ENCODE measurements at regions not wholly inside any gene's neighbourhood (a gene's known extent, or its start where the extent isn't known, plus 50 kb on each side); places are given as distances from the start of the nearest gene placed in this dataset.

GRCh38 chr12:61911113-61911512 is 349.1 kb upstream of the USP15 start:
- no peak overlapping the region for H3K4me3 ChIP-seq (ENCODE audit: low read length)
- no peaks in the 10 kb centered on the region for H3K4me1 ChIP-seq (ENCODE audit: control insufficient read depth, insufficient read depth, low read length)
- H3K36me3 ChIP-seq (ENCODE audit: control insufficient read depth, insufficient read depth, low read length): no peaks in the 10 kb centered on the region
- no peaks in the 10 kb centered on the region for H3K27me3 ChIP-seq (ENCODE audit: control insufficient read depth, insufficient read depth, low read length)
- no peaks in the 10 kb centered on the region for H3K9me3 ChIP-seq (ENCODE audit: control insufficient read depth, insufficient read depth, low read length)
- H3K27ac ChIP-seq (ENCODE audit: low read length): no peak overlapping the region
- WGBS (ENCODE audit: insufficient coverage, insufficient read length): no CpG with 5 or more reads among the region's 2 CpGs
- no peak for DNase-seq (ENCODE audit: low read depth, low spot score)

DNA sequence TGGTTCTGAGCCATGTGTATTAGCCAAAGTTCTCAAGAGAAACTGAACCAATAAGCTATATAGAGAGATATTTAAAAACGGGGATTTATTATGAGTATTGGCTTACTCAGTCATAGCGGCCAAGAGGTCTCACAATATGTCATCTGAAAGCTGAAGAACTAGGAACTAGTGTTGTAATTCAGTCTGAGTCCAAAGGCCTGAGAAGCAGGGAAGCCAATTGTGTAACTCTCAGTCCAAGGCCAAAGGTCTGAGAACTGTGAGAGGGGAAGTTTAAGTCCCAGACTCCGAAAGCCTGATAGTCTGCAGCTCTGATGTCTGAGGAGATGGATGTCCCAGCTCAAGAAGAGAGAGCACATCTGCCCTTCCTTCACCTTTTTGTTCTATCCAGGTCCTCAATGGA is 344.8 kb upstream of the USP15 start:
- H3K27ac ChIP-seq (ENCODE audit: low read length): no peak overlapping the region
- H3K9me3 ChIP-seq (ENCODE audit: control insufficient read depth, insufficient read depth, low read length): no peaks in the 10 kb centered on the region
- no peak for DNase-seq (ENCODE audit: low read depth, low spot score)
- H3K36me3 ChIP-seq (ENCODE audit: control insufficient read depth, insufficient read depth, low read length): no peaks in the 10 kb centered on the region
- no peaks in the 10 kb centered on the region for H3K4me1 ChIP-seq (ENCODE audit: control insufficient read depth, insufficient read depth, low read length)
- no CpG with 5 or more reads among the region's 3 CpGs for WGBS (ENCODE audit: insufficient coverage, insufficient read length)
- no peaks in the 10 kb centered on the region for H3K27me3 ChIP-seq (ENCODE audit: control insufficient read depth, insufficient read depth, low read length)
- no peak overlapping the region for H3K4me3 ChIP-seq (ENCODE audit: low read length)

- no CpG with 5 or more reads among the region's 1 CpG for WGBS (ENCODE audit: insufficient coverage, insufficient read length)
- DNase-seq (ENCODE audit: low read depth, low spot score): no peak
- no peak overlapping the region for H3K4me3 ChIP-seq (ENCODE audit: low read length)
Observed at GRCh38 chr12:61916831-61917230, 343.4 kb upstream of the USP15 start.

GRCh38 chr12:61919686-61920085 is 340.5 kb upstream of the USP15 start:
- no CpG with 5 or more reads among the region's 1 CpG for WGBS (ENCODE audit: insufficient coverage, insufficient read length)
- H3K27ac ChIP-seq (ENCODE audit: low read length): no peak overlapping the region
- H3K27me3 ChIP-seq (ENCODE audit: control insufficient read depth, insufficient read depth, low read length): no peaks in the 10 kb centered on the region
- no peak overlapping the region for H3K4me3 ChIP-seq (ENCODE audit: low read length)
- no peak for DNase-seq (ENCODE audit: low read depth, low spot score)
- H3K9me3 ChIP-seq (ENCODE audit: control insufficient read depth, insufficient read depth, low read length): no peaks in the 10 kb centered on the region
- H3K36me3 ChIP-seq (ENCODE audit: control insufficient read depth, insufficient read depth, low read length): no peaks in the 10 kb centered on the region
- no peaks in the 10 kb centered on the region for H3K4me1 ChIP-seq (ENCODE audit: control insufficient read depth, insufficient read depth, low read length)

More at GRCh38 chr12:61916831-61917230, 343.4 kb upstream of the USP15 start:
- no peak overlapping the region for H3K27ac ChIP-seq (ENCODE audit: low read length)
- no peaks in the 10 kb centered on the region for H3K4me1 ChIP-seq (ENCODE audit: control insufficient read depth, insufficient read depth, low read length)
- H3K9me3 ChIP-seq (ENCODE audit: control insufficient read depth, insufficient read depth, low read length): no peaks in the 10 kb centered on the region
- no peaks in the 10 kb centered on the region for H3K27me3 ChIP-seq (ENCODE audit: control insufficient read depth, insufficient read depth, low read length)
- no peaks in the 10 kb centered on the region for H3K36me3 ChIP-seq (ENCODE audit: control insufficient read depth, insufficient read depth, low read length)

- no peak overlapping the region for H3K4me3 ChIP-seq (ENCODE audit: low read length)
- H3K36me3 ChIP-seq (ENCODE audit: control insufficient read depth, insufficient read depth, low read length): no peaks in the 10 kb centered on the region
- no peaks in the 10 kb centered on the region for H3K27me3 ChIP-seq (ENCODE audit: control insufficient read depth, insufficient read depth, low read length)
- no peaks in the 10 kb centered on the region for H3K9me3 ChIP-seq (ENCODE audit: control insufficient read depth, insufficient read depth, low read length)
- no peak overlapping the region for H3K27ac ChIP-seq (ENCODE audit: low read length)
- DNase-seq (ENCODE audit: low read depth, low spot score): no peak
- WGBS (ENCODE audit: insufficient coverage, insufficient read length): no CpG with 5 or more reads among the region's 1 CpG
- H3K4me1 ChIP-seq (ENCODE audit: control insufficient read depth, insufficient read depth, low read length): no peaks in the 10 kb centered on the region
Observed at GRCh38 chr12:61920230-61920629, 340.0 kb upstream of the USP15 start.

DNA sequence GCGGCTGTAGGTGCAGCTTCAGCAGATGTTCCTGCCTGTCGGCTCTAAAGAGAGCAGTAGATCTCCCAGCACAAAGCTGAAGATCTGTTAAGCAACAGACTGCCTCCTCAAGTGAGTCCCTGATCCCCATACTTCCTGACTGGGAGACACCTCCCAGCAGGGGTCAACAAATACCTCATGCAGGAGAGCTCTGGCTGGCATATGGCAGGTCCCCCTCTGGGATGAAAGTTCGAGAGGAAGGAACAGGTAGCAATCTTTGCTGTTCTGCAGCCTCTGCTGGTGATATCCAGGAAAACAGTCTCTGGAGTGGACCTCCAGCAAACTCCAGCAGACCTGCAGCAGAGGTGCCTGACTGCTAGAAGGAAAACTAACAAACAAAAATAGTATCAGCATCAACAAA is 337.1 kb upstream of the USP15 start:
- Histone ChIP-seq H3K27me3 (ENCODE audit: control insufficient read depth, insufficient read depth, low read length) (no peaks in the 10 kb centered on the region), H3K27ac (ENCODE audit: low read length) (no peak overlapping the region), H3K36me3 (ENCODE audit: control insufficient read depth, insufficient read depth, low read length) (no peaks in the 10 kb centered on the region), H3K9me3 (ENCODE audit: control insufficient read depth, insufficient read depth, low read length) (no peaks in the 10 kb centered on the region), H3K4me1 (ENCODE audit: control insufficient read depth, insufficient read depth, low read length) (no peaks in the 10 kb centered on the region), H3K4me3 (ENCODE audit: low read length) (no peak overlapping the region)
- no peak for DNase-seq (ENCODE audit: low read depth, low spot score)
- WGBS (ENCODE audit: insufficient coverage, insufficient read length): no CpG with 5 or more reads among the region's 3 CpGs

- no peak overlapping the region for H3K27ac ChIP-seq (ENCODE audit: low read length)
Observed at GRCh38 chr12:61934564-61934963, 325.6 kb upstream of the USP15 start.

DNA sequence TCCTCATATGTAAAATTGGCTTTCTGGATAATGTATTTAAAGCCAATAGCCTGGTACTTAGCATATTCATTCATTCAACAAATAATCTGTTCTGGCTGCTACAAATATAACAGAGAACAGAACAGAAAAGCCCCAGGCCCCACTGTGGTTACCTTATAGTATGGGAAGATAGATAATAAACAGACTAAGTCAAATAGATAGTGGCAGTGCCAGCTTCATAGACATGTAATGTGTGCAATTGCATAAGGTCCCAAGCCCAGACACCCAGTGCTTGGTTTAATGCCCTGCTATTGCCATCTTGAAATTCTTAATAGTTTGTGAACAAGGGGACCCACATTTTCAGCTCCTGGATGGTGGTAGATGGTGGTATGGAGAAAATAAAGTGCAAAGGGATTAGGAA is 320.2 kb upstream of the USP15 start:
- Histone ChIP-seq H3K4me3 (ENCODE audit: low read length) (no peak overlapping the region), H3K36me3 (ENCODE audit: control insufficient read depth, insufficient read depth, low read length) (no peaks in the 10 kb centered on the region)
- no peak for DNase-seq (ENCODE audit: low read depth, low spot score)

More at GRCh38 chr12:61934564-61934963, 325.6 kb upstream of the USP15 start:
- Histone ChIP-seq H3K9me3 (ENCODE audit: control insufficient read depth, insufficient read depth, low read length) (no peaks in the 10 kb centered on the region), H3K36me3 (ENCODE audit: control insufficient read depth, insufficient read depth, low read length) (no peaks in the 10 kb centered on the region), H3K27me3 (ENCODE audit: control insufficient read depth, insufficient read depth, low read length) (no peaks in the 10 kb centered on the region), H3K4me3 (ENCODE audit: low read length) (no peak overlapping the region), H3K4me1 (ENCODE audit: control insufficient read depth, insufficient read depth, low read length) (no peaks in the 10 kb centered on the region)
- WGBS (ENCODE audit: insufficient coverage, insufficient read length): no CpG with 5 or more reads among the region's 2 CpGs
- no peak for DNase-seq (ENCODE audit: low read depth, low spot score)

GRCh38 chr12:61956545-61956944 is 303.7 kb upstream of the USP15 start:
- Histone ChIP-seq H3K9me3 (ENCODE audit: control insufficient read depth, insufficient read depth, low read length) (no peaks in the 10 kb centered on the region), H3K27me3 (ENCODE audit: control insufficient read depth, insufficient read depth, low read length) (no peaks in the 10 kb centered on the region), H3K27ac (ENCODE audit: low read length) (no peak overlapping the region), H3K4me1 (ENCODE audit: control insufficient read depth, insufficient read depth, low read length) (no peaks in the 10 kb centered on the region), H3K36me3 (ENCODE audit: control insufficient read depth, insufficient read depth, low read length) (no peaks in the 10 kb centered on the region), H3K4me3 (ENCODE audit: low read length) (no peak overlapping the region)
- no CpG with 5 or more reads among the region's 1 CpG for WGBS (ENCODE audit: insufficient coverage, insufficient read length)
- no peak for DNase-seq (ENCODE audit: low read depth, low spot score)

More for the DNA sequence above, 320.2 kb upstream of the USP15 start:
- Histone ChIP-seq H3K27me3 (ENCODE audit: control insufficient read depth, insufficient read depth, low read length) (no peaks in the 10 kb centered on the region), H3K9me3 (ENCODE audit: control insufficient read depth, insufficient read depth, low read length) (no peaks in the 10 kb centered on the region), H3K27ac (ENCODE audit: low read length) (no peak overlapping the region), H3K4me1 (ENCODE audit: control insufficient read depth, insufficient read depth, low read length) (0 out of 2 replicates have a peak, but pooled peaks cover 2% of the 10 kb centered on the region)

DNA sequence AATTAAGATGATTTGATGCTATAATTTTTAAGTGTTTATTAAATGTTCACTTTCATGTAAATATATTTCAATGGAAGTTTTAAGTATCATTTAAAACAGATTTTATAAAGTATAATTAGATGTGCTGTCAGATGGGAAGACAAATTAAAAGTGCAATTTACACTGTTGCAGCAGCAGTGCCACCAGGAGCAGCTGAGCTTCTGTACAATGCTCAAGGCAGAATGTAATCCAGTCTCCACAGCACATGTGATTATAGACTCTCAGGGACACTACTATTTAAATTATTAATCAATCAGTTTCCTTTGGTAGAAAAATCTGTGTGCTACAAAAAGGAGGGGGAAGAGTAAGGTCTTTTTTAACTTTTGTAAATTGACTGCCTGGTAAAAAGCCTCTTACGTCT is 285.7 kb upstream of the USP15 start:
- H3K4me1 ChIP-seq (ENCODE audit: control insufficient read depth, insufficient read depth, low read length): no peaks in the 10 kb centered on the region
- no peaks in the 10 kb centered on the region for H3K9me3 ChIP-seq (ENCODE audit: control insufficient read depth, insufficient read depth, low read length)
- no peak overlapping the region for H3K27ac ChIP-seq (ENCODE audit: low read length)
- H3K36me3 ChIP-seq (ENCODE audit: control insufficient read depth, insufficient read depth, low read length): no peaks in the 10 kb centered on the region
- no CpG with 5 or more reads among the region's 1 CpG for WGBS (ENCODE audit: insufficient coverage, insufficient read length)
- no peak for DNase-seq (ENCODE audit: low read depth, low spot score)
- no peak overlapping the region for H3K4me3 ChIP-seq (ENCODE audit: low read length)
- H3K27me3 ChIP-seq (ENCODE audit: control insufficient read depth, insufficient read depth, low read length): no peaks in the 10 kb centered on the region

DNA sequence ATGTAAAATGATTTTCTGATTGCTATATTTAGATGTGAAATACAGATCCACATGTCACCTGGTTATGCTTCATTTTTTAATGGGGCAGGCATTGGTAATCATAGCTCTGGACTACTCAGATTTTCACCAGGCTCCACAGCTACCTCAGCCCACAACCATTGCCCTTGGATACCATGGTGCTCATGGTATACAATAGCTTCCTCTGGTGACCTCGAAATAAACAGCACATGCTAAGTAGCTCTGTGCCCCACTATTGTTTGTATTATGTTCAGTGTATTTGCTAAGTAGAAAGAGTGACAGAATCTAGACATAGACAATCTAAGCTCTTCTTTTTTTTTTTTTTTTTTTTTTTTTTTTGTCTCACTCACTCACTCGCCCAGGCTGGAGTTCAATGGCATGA is 274.4 kb upstream of the USP15 start:
- no peaks in the 10 kb centered on the region for H3K27me3 ChIP-seq (ENCODE audit: control insufficient read depth, insufficient read depth, low read length)
- no peak overlapping the region for H3K27ac ChIP-seq (ENCODE audit: low read length)
- no peak overlapping the region for H3K4me3 ChIP-seq (ENCODE audit: low read length)
- DNase-seq (ENCODE audit: low read depth, low spot score): no peak
- H3K9me3 ChIP-seq (ENCODE audit: control insufficient read depth, insufficient read depth, low read length): no peaks in the 10 kb centered on the region
- no peaks in the 10 kb centered on the region for H3K4me1 ChIP-seq (ENCODE audit: control insufficient read depth, insufficient read depth, low read length)
- no peaks in the 10 kb centered on the region for H3K36me3 ChIP-seq (ENCODE audit: control insufficient read depth, insufficient read depth, low read length)
- no CpG with 5 or more reads among the region's 2 CpGs for WGBS (ENCODE audit: insufficient coverage, insufficient read length)
